GM21515 (cell line): ENCODE measurements at regions not wholly inside any gene's neighbourhood (a gene's known extent, or its start where the extent isn't known, plus 50 kb on each side); places are given as distances from the start of the nearest gene placed in this dataset.

ENCODE experiments used
- ATAC-seq: cut with Tn5 transposase; IDR thresholded peaks from one replicate; pipeline ENCODE4 v1.9.1; 2021; ENCODE audit not compliant: unreplicated experiment

DNA sequence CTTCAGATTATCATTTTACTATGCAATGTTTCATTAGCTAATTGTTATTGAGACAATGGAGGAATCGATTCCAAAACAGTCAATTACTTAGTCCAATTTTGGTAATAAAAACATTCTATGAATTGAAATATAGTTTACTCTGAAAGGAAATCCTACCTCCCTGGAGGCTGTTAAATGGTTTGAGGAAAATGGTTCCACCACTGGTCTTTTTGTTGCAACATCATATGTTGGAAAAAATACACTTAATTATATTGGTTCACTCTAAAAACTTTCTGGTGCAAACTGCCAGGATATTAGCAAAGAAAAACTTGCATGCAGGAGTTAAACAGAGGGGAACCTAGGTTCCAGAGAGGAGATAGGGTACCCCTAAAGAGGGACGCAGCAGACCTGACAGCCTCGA is 267.3 kb upstream of the LYZL1 start:
- ATAC-seq = no peak

- ATAC-seq = no peak
These were observed 266.4 kb upstream of the LYZL1 start for GRCh38 chr10:29022513-29022912.

DNA sequence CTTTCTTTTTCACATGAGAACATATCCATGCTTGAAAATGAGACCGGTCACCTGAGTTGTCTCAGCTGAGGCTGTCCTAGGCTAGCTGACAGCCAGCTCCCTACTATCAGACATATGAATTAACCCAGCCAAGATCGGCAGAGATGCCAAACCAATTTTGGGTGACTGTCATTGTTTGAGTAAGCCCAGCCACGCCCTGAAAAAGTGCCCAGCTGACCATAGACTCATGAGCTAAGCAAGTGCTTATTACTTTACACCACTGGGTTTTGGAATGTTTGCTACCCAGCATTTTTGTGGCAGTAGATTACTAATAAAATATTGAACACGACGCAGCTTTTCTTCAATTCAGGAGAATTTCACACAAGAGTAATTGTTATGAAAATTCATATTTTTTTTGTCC is 265.2 kb upstream of the LYZL1 start:
- no peak for ATAC-seq

DNA sequence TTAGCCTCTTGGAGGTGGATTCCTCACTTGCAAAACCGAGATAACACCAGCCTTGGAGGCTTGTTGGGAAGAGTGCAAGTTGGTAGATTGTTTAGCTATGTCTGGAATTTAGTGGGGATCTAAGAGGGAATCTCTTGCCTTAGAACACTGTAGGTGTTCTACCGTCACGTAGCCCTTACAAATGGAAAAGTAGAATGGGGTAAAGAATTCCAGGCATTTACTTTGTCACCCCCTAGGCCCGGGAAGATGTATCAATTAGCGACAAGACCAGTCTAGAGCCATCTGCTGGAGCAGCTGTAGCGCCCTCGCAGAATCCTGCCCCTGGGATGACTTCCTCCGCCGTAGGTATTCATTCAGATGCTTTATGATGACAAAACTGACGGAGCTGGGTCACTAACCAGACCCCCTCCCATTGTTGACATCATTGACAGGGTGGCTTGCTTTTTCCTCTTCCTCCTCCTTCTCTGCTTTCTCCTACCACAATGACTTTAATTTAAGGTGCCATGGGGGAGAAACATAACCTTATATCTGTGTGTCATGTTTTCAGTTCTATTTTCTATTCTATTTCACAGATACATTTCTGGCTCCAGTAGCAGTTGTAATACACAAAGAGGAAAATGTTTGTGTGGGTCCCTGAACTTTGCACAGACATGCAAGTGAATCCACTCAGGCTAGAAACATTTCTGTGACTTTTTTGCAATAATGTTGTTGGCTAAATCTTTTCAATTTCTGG is 262.6 kb upstream of the LYZL1 start:
- no peak for ATAC-seq

GRCh38 chr10:29026802-29027580 is 261.9 kb upstream of the LYZL1 start:
- ATAC-seq = no peak

GRCh38 chr10:29028486-29028885 is 260.4 kb upstream of the LYZL1 start:
- ATAC-seq = no peak

GRCh38 chr10:29030900-29031299 is 258.0 kb upstream of the LYZL1 start:
- ATAC-seq = no peak

DNA sequence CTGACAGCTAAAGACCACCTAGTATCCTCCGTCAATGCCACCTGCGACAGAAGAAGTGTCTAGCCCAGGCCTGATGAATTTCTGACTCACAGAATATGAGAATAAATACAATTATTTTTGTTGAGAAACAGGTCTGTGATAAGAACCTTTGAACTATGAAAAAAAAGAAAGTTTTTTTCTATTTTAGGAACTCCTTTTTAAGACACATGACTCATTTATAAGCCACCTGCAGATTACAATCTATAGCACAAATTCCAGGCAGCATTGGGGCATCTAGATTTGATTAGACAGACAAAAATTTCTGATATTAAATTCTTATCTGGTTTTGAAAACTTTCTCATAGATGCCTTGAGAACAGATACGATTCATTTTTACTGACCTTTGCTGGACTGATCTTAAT is 256.7 kb upstream of the LYZL1 start:
- ATAC-seq = no peak

DNA sequence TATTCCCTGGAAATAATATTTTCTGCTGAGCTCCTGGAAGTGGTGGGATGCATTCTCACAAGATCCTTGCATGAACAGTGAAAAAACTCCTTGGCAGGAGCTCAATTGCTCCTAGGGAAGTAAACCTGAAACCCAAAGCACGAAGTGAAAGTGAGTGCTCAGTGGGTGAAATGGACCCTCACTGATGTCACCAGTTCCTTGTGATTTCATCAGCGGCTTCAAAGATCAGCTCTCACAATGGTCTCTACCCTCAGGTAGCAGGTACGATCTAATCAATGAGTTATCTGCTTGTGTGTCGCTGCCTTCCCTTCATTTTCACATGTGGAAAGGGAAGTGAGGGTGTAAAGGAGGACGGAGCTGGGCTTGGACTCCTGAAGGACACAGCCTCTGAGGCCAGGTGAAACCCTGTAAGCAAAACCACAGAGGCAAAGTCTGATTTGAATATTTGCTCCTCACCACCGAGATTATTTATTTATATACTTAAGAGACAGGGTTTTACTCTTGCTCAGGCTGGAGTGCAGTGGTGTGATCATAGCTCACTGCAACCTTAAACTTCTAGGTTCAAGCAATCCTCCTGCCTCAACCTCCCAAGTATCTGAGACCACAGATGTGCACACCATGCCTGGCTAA is 255.4 kb upstream of the LYZL1 start:
- peak; percentile 64 for ATAC-seq

DNA sequence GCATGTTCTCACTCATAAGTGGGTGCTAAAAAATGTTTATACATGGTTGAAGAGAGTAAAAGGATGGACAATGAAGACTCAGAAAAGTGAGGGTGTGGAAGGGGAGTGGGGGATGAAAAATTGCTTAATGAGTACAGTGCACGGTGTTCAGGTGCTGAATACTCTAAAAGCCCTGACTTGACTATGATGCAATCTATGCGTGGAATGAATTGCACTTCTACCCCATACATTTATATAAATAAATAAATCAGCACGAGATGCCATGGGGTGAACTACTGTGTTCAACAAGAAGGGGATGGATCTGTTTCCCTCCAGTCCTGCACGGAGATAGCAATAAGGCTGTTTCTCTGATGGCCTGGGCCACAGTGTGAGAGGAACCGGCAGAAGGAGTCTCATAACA is 254.3 kb upstream of the LYZL1 start:
- no peak for ATAC-seq

DNA sequence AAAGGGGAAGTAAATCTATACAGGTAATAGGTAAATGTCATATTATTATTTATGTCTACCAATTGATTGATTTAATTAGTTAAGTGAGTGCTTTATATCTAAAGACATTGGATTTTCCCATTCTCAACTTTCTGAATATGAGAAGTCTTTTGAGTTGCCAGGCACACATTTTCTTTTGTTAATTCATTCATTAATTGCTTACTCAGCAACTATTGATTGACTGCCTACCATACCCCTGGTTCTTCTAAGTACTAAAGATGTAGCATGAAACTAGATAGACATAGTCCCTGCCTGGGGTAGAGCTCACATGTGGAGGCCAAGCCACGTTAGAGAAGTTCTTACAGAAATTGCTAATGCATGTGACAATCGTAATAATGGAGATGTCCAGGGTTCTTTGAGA is 253.1 kb upstream of the LYZL1 start:
- ATAC-seq = no peak

GRCh38 chr10:29037348-29038113 is 251.3 kb upstream of the LYZL1 start:
- no peak for ATAC-seq

GRCh38 chr10:29039091-29039490 is 249.8 kb upstream of the LYZL1 start:
- no peak for ATAC-seq

GRCh38 chr10:29039677-29040189 is 249.1 kb upstream of the LYZL1 start:
- no peak for ATAC-seq

DNA sequence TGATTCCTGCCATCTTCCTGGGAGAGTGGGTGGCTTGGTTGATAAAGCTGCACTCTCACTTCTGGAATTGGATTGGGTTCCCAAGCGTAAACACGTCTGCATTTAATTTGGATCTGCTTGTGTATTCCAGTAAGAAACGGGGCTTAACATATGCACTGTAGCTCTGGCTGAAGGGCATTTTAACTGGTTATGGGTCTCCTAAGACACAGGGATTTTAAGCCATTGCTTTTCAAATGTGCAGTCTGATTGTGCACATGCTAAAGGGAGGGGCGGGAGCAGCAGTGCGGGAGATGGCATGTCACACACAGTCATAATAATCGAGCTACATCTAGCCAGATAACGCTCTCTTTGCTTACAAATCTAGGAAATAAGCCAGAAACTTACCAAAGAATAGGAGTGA is 247.3 kb upstream of the LYZL1 start:
- ATAC-seq = no peak

GRCh38 chr10:29048506-29048905 is 240.4 kb upstream of the LYZL1 start:
- ATAC-seq = no peak

DNA sequence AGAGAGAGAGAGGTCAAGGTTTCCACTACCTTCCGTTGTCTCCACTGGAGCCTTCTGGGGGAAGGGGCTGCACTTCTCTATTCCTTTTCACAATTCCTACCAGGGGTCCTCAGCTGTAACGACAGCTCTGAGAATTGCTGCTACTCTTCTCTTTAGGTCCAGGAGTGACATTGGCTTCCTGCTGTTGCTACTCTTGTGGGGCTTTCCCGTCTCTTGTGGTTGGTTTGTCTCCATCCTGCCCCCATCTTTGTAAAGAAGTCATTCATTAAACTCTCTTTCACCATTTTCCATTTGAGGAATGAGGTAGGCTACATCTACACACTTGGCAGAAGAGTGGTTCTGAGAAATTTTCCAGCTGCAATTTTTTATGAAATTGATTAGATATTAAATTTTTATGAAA is 238.8 kb upstream of the LYZL1 start:
- no peak for ATAC-seq

DNA sequence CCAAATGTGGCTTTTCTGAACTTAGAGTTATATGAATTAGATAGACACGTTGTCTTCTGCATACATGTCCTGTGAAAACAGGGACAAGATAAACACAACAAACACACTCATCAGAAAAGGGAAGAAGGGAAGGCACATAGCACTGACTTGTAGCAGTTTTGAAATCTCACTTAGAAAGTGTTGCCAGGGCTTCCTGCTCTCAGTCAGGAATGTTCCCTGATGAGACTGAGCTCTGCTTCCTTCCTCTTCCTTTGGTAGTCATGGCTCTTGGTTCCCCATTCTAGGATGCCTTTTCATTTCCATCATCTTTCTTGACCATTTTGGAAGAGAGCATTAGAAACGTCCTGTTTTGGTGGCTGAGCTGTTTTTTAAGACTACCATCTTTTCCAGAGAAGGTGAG is 233.8 kb upstream of the LYZL1 start:
- ATAC-seq = no peak

GRCh38 chr10:29056729-29057128 is 232.1 kb upstream of the LYZL1 start:
- ATAC-seq = no peak

DNA sequence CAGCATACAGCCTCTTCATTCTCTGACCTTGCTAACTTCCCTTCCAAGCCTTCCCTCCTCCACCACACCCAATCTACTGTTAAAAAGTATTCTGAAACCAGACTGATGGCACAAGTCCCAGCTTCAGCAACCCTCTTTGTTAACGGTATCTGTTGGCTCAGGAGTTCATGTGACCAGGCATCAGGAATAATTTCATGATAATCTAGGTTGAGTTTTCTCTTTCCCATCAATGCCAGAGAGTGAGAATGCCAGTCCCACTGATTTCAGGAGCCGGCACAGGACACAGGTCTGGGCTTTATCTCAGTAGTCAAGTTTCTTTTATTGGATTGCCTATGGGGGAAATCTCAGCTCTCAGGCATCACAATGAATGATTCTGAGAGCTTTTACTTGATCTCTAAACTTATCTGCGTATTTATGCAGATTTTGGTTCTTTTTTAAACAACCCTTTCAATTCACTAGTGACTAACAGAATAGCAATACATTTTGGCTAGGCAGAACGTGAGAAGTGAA is 231.0 kb upstream of the LYZL1 start:
- no peak for ATAC-seq
